HCT116 (cell line): ENCODE measurements at regions not wholly inside any gene's neighbourhood (a gene's known extent, or its start where the extent isn't known, plus 50 kb on each side); places are given as distances from the start of the nearest gene placed in this dataset.

Source experiments
- ATAC-seq: fragments of 200-7000 bp; cut with Tn5 transposase; 2 replicates; pipeline ENCODE4 v1.9.1; 2020; ENCODE audit warnings: mild to moderate bottlenecking, moderate library complexity
- BruUV-seq: library from RNA; stranded (reverse); fragments of 400-500 nt; replicated peaks from 2 replicates; lab custom pipeline; 2021; lab: Mats Ljungman, UMichigan
- CTCF ChIA-PET: fragments of 300-600 bp; sonication (Branson Sonifier 250); formaldehyde crosslinking; loops from one replicate; lab custom pipeline; 2021; ENCODE audit warnings: antibody characterized with exemption; lab: Charles Lee
- POLR2A ChIA-PET: fragments of 300-600, 350-600 bp; sonication (Branson Sonifier 250); formaldehyde crosslinking; loops from one replicate; lab custom pipeline; 2021; ENCODE audit warnings: antibody characterized with exemption; lab: Charles Lee
- RAD21 ChIA-PET, 2 experiments: fragments of 300-600 bp; sonication (Branson Sonifier 250); formaldehyde crosslinking; loops; one replicate each; lab custom pipeline; 2023; ENCODE audit warnings: low total read pairs in 2 of 2; ENCODE audit not compliant: uncharacterized antibody in 2 of 2, unreplicated experiment in 2 of 2, low non-redundant PET in 1 of 2; lab: Charles Lee
- DNase-seq: peaks from one replicate; pipeline ENCODE4 v3.0.0-alpha.2; 2010; ENCODE audit warnings: low read depth, low spot score
- H2AFZ ChIP-seq: fragments of 200-600 bp; shearing (Covaris generic), sonication (generic); 2 replicates; pipeline ENCODE4 v1.6.1; 2017; ENCODE audit warnings: low read depth, mixed run types, mixed read lengths, antibody characterized with exemption, low read length; ENCODE audit not compliant: poor library complexity, severe bottlenecking
- H3K27ac ChIP-seq: 2 replicates; pipeline ENCODE4 v1.5.1; 2012; ENCODE audit warnings: low read depth, low read length
- H3K27me3 ChIP-seq: fragments of 200-600 bp; sonication (generic); 2 replicates; pipeline ENCODE4 v1.6.1; 2016; ENCODE audit warnings: mixed run types, low read length, mixed read lengths; ENCODE audit not compliant: insufficient read depth
- H3K36me3 ChIP-seq, 2 experiments: fragments of 200-500 bp in 1 of 2; fragments of 200-600 bp in 1 of 2; sonication (Bioruptor generic) in 1 of 2; sonication (generic) in 1 of 2; 2 replicates each; pipeline versions ENCODE4 v1.5.1 to v1.6.1; 2014 to 2016; ENCODE audit warnings: low read length in 2 of 2, inconsistent platforms in 1 of 2, mixed read lengths in 1 of 2, mixed run types in 1 of 2; ENCODE audit not compliant: insufficient read depth in 2 of 2, control insufficient read depth in 1 of 2
- H3K4me1 ChIP-seq, 2 experiments: fragments of 200-600 bp in 1 of 2; sonication (generic) in 1 of 2; 2 replicates each; pipeline versions ENCODE4 v1.5.1 to v1.6.1; 2012 to 2017; ENCODE audit warnings: low read length in 2 of 2, inconsistent platforms in 1 of 2, mild to moderate bottlenecking in 1 of 2, mixed read lengths in 1 of 2, mixed run types in 1 of 2, moderate library complexity in 1 of 2; ENCODE audit not compliant: insufficient read depth in 2 of 2, control insufficient read depth in 1 of 2
- H3K4me2 ChIP-seq: fragments of 200-600 bp; sonication (generic); 2 replicates; pipeline ENCODE4 v1.6.1; 2017; ENCODE audit warnings: mixed run types, low read length, mixed read lengths
- H3K4me3 ChIP-seq, 2 experiments: fragments of 200-600 bp in 1 of 2; sonication (generic) in 1 of 2; replicated peaks in 1 of 2; 2 replicates each; pipeline ENCODE4 v1.5.1; 2011 to 2016; ENCODE audit warnings: low read length in 2 of 2, control low read depth in 1 of 2, low read depth in 1 of 2, mild to moderate bottlenecking in 1 of 2, mixed read lengths in 1 of 2, mixed run types in 1 of 2
- H3K79me2 ChIP-seq: fragments of 200-600 bp; sonication (generic); 2 replicates; pipeline ENCODE4 v1.6.1; 2017; ENCODE audit warnings: mild to moderate bottlenecking, mixed run types, low read length, moderate library complexity, mixed read lengths; ENCODE audit not compliant: insufficient read depth
- H3K9ac ChIP-seq: fragments of 200-600 bp; sonication (generic); 2 replicates; pipeline ENCODE4 v1.6.1; 2016; ENCODE audit warnings: low read length, mixed read lengths
- H3K9me2 ChIP-seq: fragments of 200-600 bp; sonication (generic), shearing (Covaris generic); 2 replicates; pipeline ENCODE4 v1.6.1; 2017; ENCODE audit warnings: mixed run types, mild to moderate bottlenecking, moderate library complexity; ENCODE audit not compliant: insufficient read depth
- H3K9me3 ChIP-seq, 2 experiments: fragments of 200-500 bp in 1 of 2; fragments of 200-600 bp in 1 of 2; sonication (Bioruptor generic) in 1 of 2; sonication (generic) in 1 of 2; 2 replicates each; pipeline ENCODE4 v1.6.1; 2014 to 2017; ENCODE audit warnings: low read length in 2 of 2, mixed read lengths in 2 of 2, inconsistent platforms in 1 of 2, low read depth in 1 of 2, mild to moderate bottlenecking in 1 of 2, mixed run types in 1 of 2, moderate library complexity in 1 of 2; ENCODE audit not compliant: control insufficient read depth in 1 of 2, insufficient read depth in 1 of 2
- H4K20me1 ChIP-seq: fragments of 200-600 bp; sonication (generic), shearing (Covaris generic); 2 replicates; pipeline ENCODE4 v1.6.1; 2017; ENCODE audit warnings: mixed run types, mild to moderate bottlenecking, moderate library complexity; ENCODE audit not compliant: insufficient read depth
- CBX3 ChIP-seq: IDR thresholded peaks from 2 replicates; pipeline ENCODE4 v1.6.1; 2012; ENCODE audit warnings: low read depth
- EGR1 ChIP-seq: IDR thresholded peaks from 2 replicates; pipeline ENCODE4 v1.6.1; 2012; ENCODE audit warnings: low read depth
- ELF1 ChIP-seq: IDR thresholded peaks from 2 replicates; pipeline ENCODE4 v1.6.1; 2012; ENCODE audit warnings: low read depth, borderline replicate concordance
- EZH2 ChIP-seq: fragments of 200-600 bp; sonication (generic); IDR thresholded peaks from 2 replicates; pipeline ENCODE4 v1.6.1; 2017; ENCODE audit warnings: antibody characterized with exemption, mixed run types
- EZH2phosphoT487 ChIP-seq: fragments of 200-600 bp; IDR thresholded peaks from 2 replicates; pipeline ENCODE4 v1.6.1; 2018; ENCODE audit warnings: antibody characterized with exemption, borderline replicate concordance
- JUND ChIP-seq: IDR thresholded peaks from 2 replicates; pipeline ENCODE4 v1.6.1; 2012
- POLR2A ChIP-seq: IDR thresholded peaks from 2 replicates; pipeline ENCODE4 v1.7.0; 2011; ENCODE audit warnings: borderline replicate concordance; ENCODE audit not compliant: insufficient read depth, insufficient read length; ENCODE audit errors: extremely low read depth
- RAD21 ChIP-seq: IDR thresholded peaks from 2 replicates; pipeline ENCODE4 v1.6.1; 2012; ENCODE audit warnings: low read depth, mild to moderate bottlenecking
- SIN3A ChIP-seq: IDR thresholded peaks from 2 replicates; pipeline ENCODE4 v1.6.1; 2012; ENCODE audit warnings: low read depth
- SP1 ChIP-seq: IDR thresholded peaks from 2 replicates; pipeline ENCODE4 v1.6.1; 2012; ENCODE audit warnings: low read depth
- SRF ChIP-seq: IDR thresholded peaks from 2 replicates; pipeline ENCODE4 v1.6.1; 2012; ENCODE audit warnings: low read depth
- ZFX ChIP-seq: fragments of 450-650 bp; IDR thresholded peaks from 2 replicates; pipeline ENCODE4 v1.6.1; 2017
- intact Hi-C: fragments of 100-400 bp; cut with micrococcal nuclease; formaldehyde crosslinking; loops from 2 replicates; pipeline ENCODE4 v1.10.0; 2022
- TF ChIP-seq, protein P1 (sequence below): IDR thresholded peaks from 2 replicates; pipeline ENCODE4 v1.6.1; 2012
- TF ChIP-seq, protein P2 (sequence below): IDR thresholded peaks from 2 replicates; pipeline ENCODE4 v1.6.1; 2012
- TF ChIP-seq, protein P3 (sequence below): IDR thresholded peaks from 2 replicates; pipeline ENCODE4 v1.6.1; 2011; ENCODE audit warnings: mild to moderate bottlenecking, low read length, moderate library complexity; ENCODE audit not compliant: insufficient replicate concordance; ENCODE audit errors: extremely low read depth

- POLR2A ChIA-PET, result no interaction called here
- H3K27ac ChIP-seq, result no peak overlapping the region
- CTCF ChIA-PET, result no interaction called here
Measured at GRCh38 chr18:47611649-47612048, 318.8 kb downstream of the SMAD2 start.

GRCh38 chr18:47606526-47606925 is 323.9 kb downstream of the SMAD2 start:
- Histone ChIP-seq H3K36me3 (no peaks in the 10 kb centered on the region), H3K9me3 (no peaks in the 10 kb centered on the region; a peak in 1 of 4 replicates), H2AFZ (no peak overlapping the region), H4K20me1 (no peaks in the 10 kb centered on the region), H3K27me3 (0 out of 2 replicates have a peak, but pooled peaks cover 8% of the 10 kb centered on the region), H3K4me2 (no peak overlapping the region), H3K4me3 (no peak overlapping the region), H3K27ac (no peak overlapping the region), H3K9ac (no peak overlapping the region), H3K4me1 (no peaks in the 10 kb centered on the region), H3K79me2 (no peaks in the 10 kb centered on the region), H3K9me2 (no peaks in the 10 kb centered on the region)
- no TSS peak for BruUV-seq
- CTCF ChIA-PET, result no interaction called here
- no peak for TF ChIP-seq SRF
- TF ChIP-seq EZH2, result no peak
- no peak for TF ChIP-seq SIN3A
- TF ChIP-seq SP1, result no peak
- TF ChIP-seq CBX3, result no peak
- TF ChIP-seq, protein P1, sequence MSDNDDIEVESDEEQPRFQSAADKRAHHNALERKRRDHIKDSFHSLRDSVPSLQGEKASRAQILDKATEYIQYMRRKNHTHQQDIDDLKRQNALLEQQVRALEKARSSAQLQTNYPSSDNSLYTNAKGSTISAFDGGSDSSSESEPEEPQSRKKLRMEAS, result no peak
- TF ChIP-seq POLR2A, result no peak
- TF ChIP-seq, protein P2, sequence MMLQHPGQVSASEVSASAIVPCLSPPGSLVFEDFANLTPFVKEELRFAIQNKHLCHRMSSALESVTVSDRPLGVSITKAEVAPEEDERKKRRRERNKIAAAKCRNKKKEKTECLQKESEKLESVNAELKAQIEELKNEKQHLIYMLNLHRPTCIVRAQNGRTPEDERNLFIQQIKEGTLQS, result no peak
- TF ChIP-seq, protein P3, sequence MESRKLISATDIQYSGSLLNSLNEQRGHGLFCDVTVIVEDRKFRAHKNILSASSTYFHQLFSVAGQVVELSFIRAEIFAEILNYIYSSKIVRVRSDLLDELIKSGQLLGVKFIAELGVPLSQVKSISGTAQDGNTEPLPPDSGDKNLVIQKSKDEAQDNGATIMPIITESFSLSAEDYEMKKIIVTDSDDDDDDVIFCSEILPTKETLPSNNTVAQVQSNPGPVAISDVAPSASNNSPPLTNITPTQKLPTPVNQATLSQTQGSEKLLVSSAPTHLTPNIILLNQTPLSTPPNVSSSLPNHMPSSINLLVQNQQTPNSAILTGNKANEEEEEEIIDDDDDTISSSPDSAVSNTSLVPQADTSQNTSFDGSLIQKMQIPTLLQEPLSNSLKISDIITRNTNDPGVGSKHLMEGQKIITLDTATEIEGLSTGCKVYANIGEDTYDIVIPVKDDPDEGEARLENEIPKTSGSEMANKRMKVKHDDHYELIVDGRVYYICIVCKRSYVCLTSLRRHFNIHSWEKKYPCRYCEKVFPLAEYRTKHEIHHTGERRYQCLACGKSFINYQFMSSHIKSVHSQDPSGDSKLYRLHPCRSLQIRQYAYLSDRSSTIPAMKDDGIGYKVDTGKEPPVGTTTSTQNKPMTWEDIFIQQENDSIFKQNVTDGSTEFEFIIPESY, result no peak
- TF ChIP-seq EZH2phosphoT487, result no peak
- TF ChIP-seq ZFX, result no peak
- ATAC-seq (no peak), DNase-seq (no peak)
- RAD21 ChIA-PET, result no interaction called here
- POLR2A ChIA-PET, result no interaction called here
- intact Hi-C loops, result no loop called here

More at GRCh38 chr18:47611649-47612048, 318.8 kb downstream of the SMAD2 start:
- H3K9ac ChIP-seq, result no peak overlapping the region
- no peak for TF ChIP-seq RAD21
- TF ChIP-seq POLR2A, result no peak
- TF ChIP-seq, protein P3, result no peak
- no peak for TF ChIP-seq EGR1
- no peak for TF ChIP-seq JUND
- no peak for TF ChIP-seq ELF1
- no peak for TF ChIP-seq ZFX
- TF ChIP-seq, protein P2, result no peak
- TF ChIP-seq EZH2phosphoT487, result no peak
- no peak for TF ChIP-seq EZH2
- H2AFZ ChIP-seq, result no peak overlapping the region
- intact Hi-C loops, result no loop called here
- no peaks in the 10 kb centered on the region; a peak in 1 of 4 replicates for H3K9me3 ChIP-seq
- H4K20me1 ChIP-seq, result no peaks in the 10 kb centered on the region
- no peaks in the 10 kb centered on the region for H3K4me1 ChIP-seq
- RAD21 ChIA-PET, result no interaction called here
- no peaks in the 10 kb centered on the region for H3K9me2 ChIP-seq
- no peaks in the 10 kb centered on the region for H3K36me3 ChIP-seq
- H3K4me2 ChIP-seq, result no peak overlapping the region
- DNase-seq (no peak), ATAC-seq (no peak)
- H3K4me3 ChIP-seq, result no peak overlapping the region
- H3K27me3 ChIP-seq, result peaks cover 10% of the 10 kb centered on the region; the same call in 1 of the 2 replicates
- BruUV-seq, result no TSS peak
- no peaks in the 10 kb centered on the region for H3K79me2 ChIP-seq
